ENCODE measurements at regions not wholly inside any gene's neighbourhood (a gene's known extent, or its start where the extent isn't known, plus 50 kb on each side); places are given as distances from the start of the nearest gene placed in this dataset.

- Histone ChIP-seq H2BK5ac (ENCODE audit: low read depth, low read length, poor library complexity, severe bottlenecking) (no peak overlapping the region), H3K18ac (ENCODE audit: low read depth in 1 of 2, low read length in 2 of 2) (no peak overlapping the region), H2BK12ac (ENCODE audit: low read length in 2 of 2) (no peak overlapping the region), H3K9ac (ENCODE audit: low read length) (no peak overlapping the region), H4K8ac (ENCODE audit: low read length) (no peak overlapping the region), H2BK120ac (ENCODE audit: low read depth, low read length) (no peak overlapping the region), H2AK5ac (ENCODE audit: low read length, severe bottlenecking) (no peak overlapping the region), H3K4ac (ENCODE audit: low read depth in 1 of 2, low read length in 2 of 2) (no peak overlapping the region), H3K9me3 (ENCODE audit: control insufficient read depth, low read length) (no peaks in the 10 kb centered on the region), H4K91ac (ENCODE audit: low read length) (no peak overlapping the region), H3K14ac (ENCODE audit: low read length in 2 of 2) (no peak overlapping the region), H3K4me1 (ENCODE audit: control insufficient read depth, insufficient read depth, low read depth, low read length) (no peaks in the 10 kb centered on the region), H3K27ac (ENCODE audit: low read length, poor library complexity, severe bottlenecking) (no peak overlapping the region), H2AFZ (ENCODE audit: low read depth, low read length) (no peak overlapping the region), H2BK15ac (ENCODE audit: low read depth, poor library complexity, severe bottlenecking) (no peak overlapping the region), H3K4me2 (ENCODE audit: low read length, poor library complexity, severe bottlenecking) (no peak overlapping the region), H3K27me3 (ENCODE audit: control insufficient read depth in 1 of 2, insufficient read depth in 1 of 2, low read length in 2 of 2) (no peaks in the 10 kb centered on the region), H3K36me3 (ENCODE audit: control insufficient read depth in 1 of 2, insufficient read depth in 2 of 2, low read depth in 1 of 2, low read length in 2 of 2) (no peaks in the 10 kb centered on the region), H3K79me1 (replicated peaks; ENCODE audit: low read length, poor library complexity, severe bottlenecking) (no peaks in the 10 kb centered on the region), H3K23ac (ENCODE audit: low read length in 2 of 2) (no peak overlapping the region), H3K4me3 (ENCODE audit: insufficient read depth in 1 of 2, low read depth in 1 of 2, low read length in 2 of 2) (no peak overlapping the region)
- 64% methylated on average over 1 of the region's 1 CpG for WGBS
- DNase-seq: no peak
Observed at GRCh38 chr11:133676265-133676664, 144.0 kb upstream of the OPCML start.

- Histone ChIP-seq H2BK15ac (ENCODE audit: low read depth, poor library complexity, severe bottlenecking) (no peak overlapping the region), H3K79me1 (replicated peaks; ENCODE audit: low read length, poor library complexity, severe bottlenecking) (no peaks in the 10 kb centered on the region), H3K18ac (ENCODE audit: low read depth in 1 of 2, low read length in 2 of 2) (no peak overlapping the region), H3K4me3 (ENCODE audit: insufficient read depth in 1 of 2, low read depth in 1 of 2, low read length in 2 of 2) (no peak overlapping the region), H2BK120ac (ENCODE audit: low read depth, low read length) (no peak overlapping the region), H2BK12ac (ENCODE audit: low read length in 2 of 2) (no peak overlapping the region), H2BK5ac (ENCODE audit: low read depth, low read length, poor library complexity, severe bottlenecking) (no peak overlapping the region), H3K27ac (ENCODE audit: low read length, poor library complexity, severe bottlenecking) (no peak overlapping the region), H3K4me2 (ENCODE audit: low read length, poor library complexity, severe bottlenecking) (no peak overlapping the region), H3K23ac (ENCODE audit: low read length in 2 of 2) (no peak overlapping the region), H3K27me3 (ENCODE audit: control insufficient read depth in 1 of 2, insufficient read depth in 1 of 2, low read length in 2 of 2) (no peaks in the 10 kb centered on the region), H3K9ac (ENCODE audit: low read length) (no peak overlapping the region), H3K4me1 (ENCODE audit: control insufficient read depth, insufficient read depth, low read depth, low read length) (no peaks in the 10 kb centered on the region), H4K8ac (ENCODE audit: low read length) (no peak overlapping the region), H2AK5ac (ENCODE audit: low read length, severe bottlenecking) (no peak overlapping the region), H3K14ac (ENCODE audit: low read length in 2 of 2) (no peak overlapping the region), H3K4ac (ENCODE audit: low read depth in 1 of 2, low read length in 2 of 2) (no peak overlapping the region), H4K91ac (ENCODE audit: low read length) (no peak overlapping the region), H3K9me3 (ENCODE audit: control insufficient read depth, low read length) (peaks cover 2% of the 10 kb centered on the region), H2AFZ (ENCODE audit: low read depth, low read length) (no peak overlapping the region), H3K36me3 (ENCODE audit: control insufficient read depth in 1 of 2, insufficient read depth in 2 of 2, low read depth in 1 of 2, low read length in 2 of 2) (no peaks in the 10 kb centered on the region)
- WGBS: 72% methylated on average over 12 of the region's 12 CpGs
- no peak for DNase-seq
Observed at GRCh38 chr11:133669371-133670053, 137.2 kb upstream of the OPCML start.

- no peak overlapping the region for H3K9ac ChIP-seq (ENCODE audit: low read length)
- H3K36me3 ChIP-seq (ENCODE audit: control insufficient read depth in 1 of 2, insufficient read depth in 2 of 2, low read depth in 1 of 2, low read length in 2 of 2): no peaks in the 10 kb centered on the region
- no peak overlapping the region for H2AFZ ChIP-seq (ENCODE audit: low read depth, low read length)
- H3K4me3 ChIP-seq (ENCODE audit: insufficient read depth in 1 of 2, low read depth in 1 of 2, low read length in 2 of 2): no peak overlapping the region
- no peaks in the 10 kb centered on the region for H3K79me1 ChIP-seq (replicated peaks; ENCODE audit: low read length, poor library complexity, severe bottlenecking)
- H2BK15ac ChIP-seq (ENCODE audit: low read depth, poor library complexity, severe bottlenecking): no peak overlapping the region
- no peak overlapping the region for H2BK12ac ChIP-seq (ENCODE audit: low read length in 2 of 2)
- H4K91ac ChIP-seq (ENCODE audit: low read length): no peak overlapping the region
- H3K9me3 ChIP-seq (ENCODE audit: control insufficient read depth, low read length): peaks cover 2% of the 10 kb centered on the region
- 71% methylated on average over 11 of the region's 13 CpGs for WGBS
- DNase-seq: no peak
- no peak overlapping the region for H2AK5ac ChIP-seq (ENCODE audit: low read length, severe bottlenecking)
- H2BK5ac ChIP-seq (ENCODE audit: low read depth, low read length, poor library complexity, severe bottlenecking): no peak overlapping the region
- no peak overlapping the region for H3K27ac ChIP-seq (ENCODE audit: low read length, poor library complexity, severe bottlenecking)
- no peak overlapping the region for H3K23ac ChIP-seq (ENCODE audit: low read length in 2 of 2)
- no peak overlapping the region for H4K8ac ChIP-seq (ENCODE audit: low read length)
- H3K4ac ChIP-seq (ENCODE audit: low read depth in 1 of 2, low read length in 2 of 2): no peak overlapping the region
- H3K14ac ChIP-seq (ENCODE audit: low read length in 2 of 2): no peak overlapping the region
- no peaks in the 10 kb centered on the region for H3K27me3 ChIP-seq (ENCODE audit: control insufficient read depth in 1 of 2, insufficient read depth in 1 of 2, low read length in 2 of 2)
- H3K4me2 ChIP-seq (ENCODE audit: low read length, poor library complexity, severe bottlenecking): no peak overlapping the region
- H3K18ac ChIP-seq (ENCODE audit: low read depth in 1 of 2, low read length in 2 of 2): no peak overlapping the region
- H3K4me1 ChIP-seq (ENCODE audit: control insufficient read depth, insufficient read depth, low read depth, low read length): no peaks in the 10 kb centered on the region
- H2BK120ac ChIP-seq (ENCODE audit: low read depth, low read length): no peak overlapping the region
Observed at GRCh38 chr11:133663135-133663985, 131.1 kb upstream of the OPCML start.

- Histone ChIP-seq H2AFZ (ENCODE audit: low read depth, low read length) (no peak overlapping the region), H3K9ac (ENCODE audit: low read length) (no peak overlapping the region), H4K8ac (ENCODE audit: low read length) (no peak overlapping the region), H3K79me1 (replicated peaks; ENCODE audit: low read length, poor library complexity, severe bottlenecking) (no peaks in the 10 kb centered on the region), H3K4me3 (ENCODE audit: insufficient read depth in 1 of 2, low read depth in 1 of 2, low read length in 2 of 2) (no peak overlapping the region), H4K91ac (ENCODE audit: low read length) (no peak overlapping the region), H3K14ac (ENCODE audit: low read length in 2 of 2) (no peak overlapping the region), H3K36me3 (ENCODE audit: control insufficient read depth in 1 of 2, insufficient read depth in 2 of 2, low read depth in 1 of 2, low read length in 2 of 2) (no peaks in the 10 kb centered on the region), H2BK5ac (ENCODE audit: low read depth, low read length, poor library complexity, severe bottlenecking) (no peak overlapping the region), H2BK12ac (ENCODE audit: low read length in 2 of 2) (no peak overlapping the region), H2AK5ac (ENCODE audit: low read length, severe bottlenecking) (no peak overlapping the region), H2BK120ac (ENCODE audit: low read depth, low read length) (no peak overlapping the region), H3K27ac (ENCODE audit: low read length, poor library complexity, severe bottlenecking) (no peak overlapping the region), H3K23ac (ENCODE audit: low read length in 2 of 2) (no peak overlapping the region), H3K9me3 (ENCODE audit: control insufficient read depth, low read length) (peaks cover 2% of the 10 kb centered on the region), H2BK15ac (ENCODE audit: low read depth, poor library complexity, severe bottlenecking) (no peak overlapping the region), H3K18ac (ENCODE audit: low read depth in 1 of 2, low read length in 2 of 2) (no peak overlapping the region), H3K4ac (ENCODE audit: low read depth in 1 of 2, low read length in 2 of 2) (no peak overlapping the region), H3K4me1 (ENCODE audit: control insufficient read depth, insufficient read depth, low read depth, low read length) (no peaks in the 10 kb centered on the region), H3K27me3 (ENCODE audit: control insufficient read depth in 1 of 2, insufficient read depth in 1 of 2, low read length in 2 of 2) (no peaks in the 10 kb centered on the region), H3K4me2 (ENCODE audit: low read length, poor library complexity, severe bottlenecking) (no peak overlapping the region)
- no peak for DNase-seq
- whole genome bisulfite sequencing: 81% methylated on average over 9 of the region's 9 CpGs
Observed at GRCh38 chr11:133661846-133662245, 129.5 kb upstream of the OPCML start.

Data from mesenchymal stem cell (in vitro differentiated cells and primary cell).